ENCODE measurements at regions not wholly inside any gene's neighbourhood (a gene's known extent, or its start where the extent isn't known, plus 50 kb on each side); places are given as distances from the start of the nearest gene placed in this dataset.

DNA sequence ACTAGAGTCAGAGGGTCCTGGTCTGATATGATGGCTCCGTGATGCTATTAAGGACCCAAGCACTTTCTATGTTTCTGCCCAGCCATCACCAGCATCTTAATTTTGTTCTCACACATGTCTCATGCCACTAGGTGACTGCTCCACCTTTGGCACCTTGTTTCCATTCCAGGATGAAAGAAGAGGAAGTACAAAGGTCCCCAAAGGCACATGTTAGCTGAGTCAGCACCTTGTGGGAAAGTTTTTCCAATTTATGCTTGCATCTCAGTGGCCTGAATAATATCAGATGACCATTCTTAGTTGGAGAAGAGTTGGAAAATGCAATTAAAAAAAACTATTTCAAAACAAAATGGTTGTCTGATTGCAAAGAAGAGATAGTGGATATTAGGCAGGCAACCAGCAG, 341.0 kb upstream of the NPSR1 start:
- TF ChIP-seq RAD21 (IDR thresholded peaks at IDR 0.05; ENCODE audit: low read depth) (no peak), CREB1 (IDR thresholded peaks at IDR 0.05; ENCODE audit: low read depth) (no peak), EP300 (IDR thresholded peaks at IDR 0.05; ENCODE audit: borderline replicate concordance) (no peak), EGR1 (IDR thresholded peaks at IDR 0.05) (no peak), FOXM1 (IDR thresholded peaks at IDR 0.05; ENCODE audit: borderline replicate concordance, low read depth) (no peak)
- TF ChIP-seq, protein P1, sequence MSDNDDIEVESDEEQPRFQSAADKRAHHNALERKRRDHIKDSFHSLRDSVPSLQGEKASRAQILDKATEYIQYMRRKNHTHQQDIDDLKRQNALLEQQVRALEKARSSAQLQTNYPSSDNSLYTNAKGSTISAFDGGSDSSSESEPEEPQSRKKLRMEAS (IDR thresholded peaks at IDR 0.05): no peak
